Stimulated activated CD8-positive, alpha-beta memory T cell treated with anti-CD3 and anti-CD28 coated beads, Interleukin-4, amount 100 ng/mL, for 24 hours (primary cell): ENCODE measurements at regions not wholly inside any gene's neighbourhood (a gene's known extent, or its start where the extent isn't known, plus 50 kb on each side); places are given as distances from the start of the nearest gene placed in this dataset.
A peak's percentile ranks its signal among the peaks of the same experiment; 100 is the strongest.
"Not testable (repeated sequence)": the region's sequence is repeated elsewhere in the genome, so short reads cannot be mapped to it uniquely, and the experiment has no call there.

ENCODE experiments used
- DNase-seq: peaks from one replicate; pipeline ENCODE4 v3.0.0-alpha.2; 2020; ENCODE audit warnings: low read depth

- no peak for DNase-seq
Observed at GRCh38 chr10:129042776-129043595, 424.1 kb upstream of the MGMT start.

GRCh38 chr10:129043691-129044090 lies 423.4 kb upstream of the MGMT start:
- DNase-seq = no peak

- no peak for DNase-seq
Observed at GRCh38 chr10:129045599-129045998, 421.4 kb upstream of the MGMT start.

- no peak for DNase-seq
Observed at GRCh38 chr10:129046065-129046681, 420.9 kb upstream of the MGMT start.

- DNase-seq = no peak
Observed at GRCh38 chr10:129046962-129047361, 420.1 kb upstream of the MGMT start.

- no peak for DNase-seq
Observed at GRCh38 chr10:129047600-129047999, 419.4 kb upstream of the MGMT start.

GRCh38 chr10:129048513-129048912 lies 418.5 kb upstream of the MGMT start:
- no peak for DNase-seq

- DNase-seq = no peak
Observed at GRCh38 chr10:129049501-129049900, 417.5 kb upstream of the MGMT start.

- DNase-seq = no peak
Observed at GRCh38 chr10:129055225-129055624, 411.8 kb upstream of the MGMT start.

GRCh38 chr10:129055986-129056385 lies 411.1 kb upstream of the MGMT start:
- no peak for DNase-seq

- no peak for DNase-seq
Observed at GRCh38 chr10:129056734-129057689, 410.0 kb upstream of the MGMT start.

GRCh38 chr10:129057856-129058663 lies 409.0 kb upstream of the MGMT start:
- DNase-seq = peak; percentile 15

- DNase-seq = no peak
Observed at GRCh38 chr10:129058664-129059155, 408.3 kb upstream of the MGMT start.

GRCh38 chr10:129059977-129060376 lies 407.1 kb upstream of the MGMT start:
- DNase-seq = no peak

- no peak for DNase-seq
Observed at GRCh38 chr10:129063212-129063611, 403.8 kb upstream of the MGMT start.

- DNase-seq = no peak
Observed at GRCh38 chr10:129063877-129064276, 403.2 kb upstream of the MGMT start.

GRCh38 chr10:129066529-129066928 lies 400.5 kb upstream of the MGMT start:
- DNase-seq = not testable (repeated sequence)

GRCh38 chr10:129071411-129071810 lies 395.6 kb upstream of the MGMT start:
- DNase-seq = not testable (repeated sequence)

GRCh38 chr10:129074939-129075338 lies 392.1 kb upstream of the MGMT start:
- no peak for DNase-seq

GRCh38 chr10:129075508-129075907 lies 391.5 kb upstream of the MGMT start:
- DNase-seq = no peak

GRCh38 chr10:129075927-129076326 lies 391.1 kb upstream of the MGMT start:
- no peak for DNase-seq
